ENCODE measurements at regions not wholly inside any gene's neighbourhood (a gene's known extent, or its start where the extent isn't known, plus 50 kb on each side); places are given as distances from the start of the nearest gene placed in this dataset.

DNA sequence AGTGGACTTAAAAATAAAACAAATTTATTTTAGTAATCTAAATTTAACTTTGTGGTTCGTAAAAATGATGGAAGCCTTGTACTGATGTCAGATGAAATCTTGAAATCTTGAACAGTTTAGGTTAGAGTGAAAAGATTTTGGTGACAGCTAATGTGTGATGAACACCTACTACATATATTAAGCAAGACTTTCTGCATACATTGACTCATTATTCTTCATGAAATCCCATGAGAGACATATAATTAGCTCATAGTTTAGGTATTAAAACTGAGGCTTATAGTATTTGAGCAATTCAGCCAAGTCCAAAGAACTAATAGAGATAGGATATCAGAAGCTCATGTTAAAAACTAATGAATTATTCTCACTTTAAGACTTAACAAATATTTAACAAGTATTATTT is 66.9 kb upstream of the PCDH7 start:
- TF ChIP-seq, protein P1, sequence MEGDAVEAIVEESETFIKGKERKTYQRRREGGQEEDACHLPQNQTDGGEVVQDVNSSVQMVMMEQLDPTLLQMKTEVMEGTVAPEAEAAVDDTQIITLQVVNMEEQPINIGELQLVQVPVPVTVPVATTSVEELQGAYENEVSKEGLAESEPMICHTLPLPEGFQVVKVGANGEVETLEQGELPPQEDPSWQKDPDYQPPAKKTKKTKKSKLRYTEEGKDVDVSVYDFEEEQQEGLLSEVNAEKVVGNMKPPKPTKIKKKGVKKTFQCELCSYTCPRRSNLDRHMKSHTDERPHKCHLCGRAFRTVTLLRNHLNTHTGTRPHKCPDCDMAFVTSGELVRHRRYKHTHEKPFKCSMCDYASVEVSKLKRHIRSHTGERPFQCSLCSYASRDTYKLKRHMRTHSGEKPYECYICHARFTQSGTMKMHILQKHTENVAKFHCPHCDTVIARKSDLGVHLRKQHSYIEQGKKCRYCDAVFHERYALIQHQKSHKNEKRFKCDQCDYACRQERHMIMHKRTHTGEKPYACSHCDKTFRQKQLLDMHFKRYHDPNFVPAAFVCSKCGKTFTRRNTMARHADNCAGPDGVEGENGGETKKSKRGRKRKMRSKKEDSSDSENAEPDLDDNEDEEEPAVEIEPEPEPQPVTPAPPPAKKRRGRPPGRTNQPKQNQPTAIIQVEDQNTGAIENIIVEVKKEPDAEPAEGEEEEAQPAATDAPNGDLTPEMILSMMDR (IDR thresholded peaks at IDR 0.05), result no peak
- no peak for TF ChIP-seq POLR2A (IDR thresholded peaks at IDR 0.05)

Measured in adrenal gland (tissue), 5 donors.